Activated CD4-positive, alpha-beta T cell treated with anti-CD3 and anti-CD28 coated beads, Interleukin-2, amount 50 U/mL, for 16 hours (primary cell): ENCODE measurements at regions not wholly inside any gene's neighbourhood (a gene's known extent, or its start where the extent isn't known, plus 50 kb on each side); places are given as distances from the start of the nearest gene placed in this dataset.
"Not testable (repeated sequence)": the region's sequence is repeated elsewhere in the genome, so short reads cannot be mapped to it uniquely, and the experiment has no call there.

Experiments
- DNase-seq: peaks from one replicate; pipeline ENCODE4 v3.0.0-alpha.2; 2020

- DNase-seq, result no peak
Measured at GRCh38 chr3:106945435-106945834, 431.8 kb upstream of the CCDC54 start.

- no peak for DNase-seq
Measured at GRCh38 chr3:106946866-106947265, 430.4 kb upstream of the CCDC54 start.

GRCh38 chr3:106957029-106957428 is 420.2 kb upstream of the CCDC54 start:
- no peak for DNase-seq

- no peak for DNase-seq
Measured at GRCh38 chr3:106962993-106963392, 414.2 kb upstream of the CCDC54 start.

- no peak for DNase-seq
Measured at GRCh38 chr3:106963442-106963841, 413.8 kb upstream of the CCDC54 start.

- DNase-seq, result no peak
Measured at GRCh38 chr3:106965307-106965706, 411.9 kb upstream of the CCDC54 start.

GRCh38 chr3:106969596-106969995 is 407.6 kb upstream of the CCDC54 start:
- DNase-seq, result no peak

- DNase-seq, result no peak
Measured at GRCh38 chr3:106981392-106981791, 395.8 kb upstream of the CCDC54 start.

- no peak for DNase-seq
Measured at GRCh38 chr3:106985721-106986120, 391.5 kb upstream of the CCDC54 start.

GRCh38 chr3:106998841-106999682 is 378.2 kb upstream of the CCDC54 start:
- DNase-seq, result peak; percentile 37

GRCh38 chr3:107001635-107002034 is 375.6 kb upstream of the CCDC54 start:
- no peak for DNase-seq

GRCh38 chr3:107005352-107005751 is 371.9 kb upstream of the CCDC54 start:
- not testable (repeated sequence) for DNase-seq

- no peak for DNase-seq
Measured at GRCh38 chr3:107008213-107008612, 369.0 kb upstream of the CCDC54 start.

- DNase-seq, result no peak
Measured at GRCh38 chr3:107013641-107014040, 363.6 kb upstream of the CCDC54 start.

GRCh38 chr3:107024551-107025026 is 352.6 kb upstream of the CCDC54 start:
- DNase-seq, result no peak

GRCh38 chr3:107025961-107026360 is 351.3 kb upstream of the CCDC54 start:
- DNase-seq, result no peak

- DNase-seq, result no peak
Measured at GRCh38 chr3:107028086-107028485, 349.2 kb upstream of the CCDC54 start.

GRCh38 chr3:107028626-107029025 is 348.6 kb upstream of the CCDC54 start:
- DNase-seq, result no peak

- DNase-seq, result no peak
Measured at GRCh38 chr3:107032111-107032510, 345.1 kb upstream of the CCDC54 start.

GRCh38 chr3:107034142-107034541 is 343.1 kb upstream of the CCDC54 start:
- no peak for DNase-seq

- DNase-seq, result no peak
Measured at GRCh38 chr3:107035176-107035575, 342.1 kb upstream of the CCDC54 start.

- DNase-seq, result no peak
Measured at GRCh38 chr3:107044677-107045076, 332.6 kb upstream of the CCDC54 start.

GRCh38 chr3:107045791-107046190 is 331.4 kb upstream of the CCDC54 start:
- DNase-seq, result no peak

GRCh38 chr3:107055181-107055942 is 321.9 kb upstream of the CCDC54 start:
- DNase-seq, result no peak
